ENCODE measurements at regions not wholly inside any gene's neighbourhood (a gene's known extent, or its start where the extent isn't known, plus 50 kb on each side); places are given as distances from the start of the nearest gene placed in this dataset.

GRCh38 chr4:180465364-180465763 is 1777.8 kb upstream of the TENM3 start:
- no peak for DNase-seq

DNA sequence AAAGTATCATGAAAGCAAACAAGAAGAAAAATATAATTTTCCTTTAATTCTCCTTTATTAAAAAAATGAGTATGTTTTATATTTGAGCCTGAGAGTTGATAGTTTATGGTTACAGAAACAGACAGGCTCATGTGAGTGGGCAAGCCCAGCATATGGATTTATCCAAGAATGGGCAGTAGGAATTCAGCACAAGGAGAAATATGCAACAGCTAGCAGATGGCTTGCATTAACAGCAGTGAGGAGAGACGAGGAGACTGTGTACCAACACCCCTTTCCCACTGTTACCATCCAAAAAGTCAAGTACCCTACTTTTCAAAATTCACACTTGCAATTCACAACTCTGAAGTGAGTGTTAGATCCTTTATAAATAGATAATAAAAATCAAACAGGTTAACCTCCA is 1760.2 kb upstream of the TENM3 start:
- DNase-seq = no peak

DNA sequence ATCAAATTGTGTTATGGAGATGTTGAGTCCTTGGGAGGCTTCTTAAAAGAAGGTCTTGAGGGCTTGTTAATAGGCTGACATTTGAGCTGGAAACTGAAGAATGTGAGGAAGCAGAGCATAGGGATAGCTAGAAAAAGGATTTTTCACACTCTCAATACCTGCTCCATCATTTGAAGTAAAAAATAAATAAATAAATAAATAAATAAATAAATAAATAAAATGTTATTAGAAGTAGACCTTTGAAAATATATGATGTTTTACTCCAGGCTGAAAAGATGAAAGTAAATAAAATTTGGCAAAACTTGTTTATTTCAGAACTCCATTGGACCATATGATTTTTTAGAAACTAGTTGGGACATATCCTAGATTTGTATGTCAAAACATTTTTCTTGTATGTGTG is 1757.8 kb upstream of the TENM3 start:
- DNase-seq = no peak

DNA sequence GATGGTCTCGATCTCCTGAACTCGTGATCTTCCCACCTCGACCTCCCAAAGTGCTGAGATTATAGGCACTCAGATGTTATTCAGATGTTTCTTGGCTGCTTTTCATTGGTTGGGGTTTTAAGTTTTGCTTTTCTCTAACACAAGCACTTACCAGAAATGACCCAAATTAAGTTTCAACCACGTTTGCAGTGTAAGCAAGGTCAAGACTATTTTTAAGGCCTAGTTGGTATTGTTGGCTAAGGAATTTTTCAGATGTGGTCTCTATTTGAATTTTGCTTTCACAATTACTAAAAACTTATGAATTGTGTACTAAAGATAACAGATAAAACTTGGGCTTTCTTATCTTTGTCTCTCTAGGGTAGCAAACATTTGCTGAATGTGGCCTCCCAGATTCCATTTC is 1756.9 kb upstream of the TENM3 start:
- DNase-seq = no peak

DNA sequence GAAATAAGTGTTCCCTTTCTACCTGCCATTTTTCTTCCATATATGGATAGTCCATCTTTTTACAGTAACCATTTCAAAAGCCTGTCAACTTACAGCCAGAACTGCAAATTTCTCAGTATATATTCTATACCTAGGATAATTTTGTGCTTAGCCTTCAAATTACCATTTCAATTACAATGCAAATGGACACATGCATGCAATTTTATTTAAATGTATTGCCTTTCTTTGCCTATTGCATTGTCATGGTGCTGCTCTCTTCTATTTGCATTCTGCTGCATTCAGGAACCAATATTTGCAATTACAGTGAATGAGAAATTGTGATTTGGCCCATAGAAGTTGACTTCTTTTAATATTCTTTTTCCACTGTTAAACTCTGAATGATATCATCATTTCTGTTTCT is 1753.4 kb upstream of the TENM3 start:
- no peak for DNase-seq

DNA sequence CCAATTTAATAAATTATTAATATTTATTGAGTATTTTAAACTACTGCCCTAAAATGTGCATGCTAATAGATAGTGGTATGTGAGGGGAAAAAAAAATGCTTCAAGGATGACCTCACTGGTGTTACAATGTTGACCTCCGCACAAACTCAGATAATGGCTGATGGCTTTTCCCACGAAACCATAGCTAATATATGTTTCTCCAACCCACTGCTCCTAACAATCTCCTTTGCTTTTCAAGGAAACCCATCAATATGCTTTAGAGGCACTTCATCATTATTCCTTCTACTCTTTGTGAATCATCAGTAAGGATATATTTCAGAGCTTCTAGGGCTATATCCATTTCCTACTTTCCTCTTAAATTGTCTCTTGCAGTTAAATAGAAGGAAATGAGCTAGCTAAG is 1752.0 kb upstream of the TENM3 start:
- DNase-seq = no peak

DNA sequence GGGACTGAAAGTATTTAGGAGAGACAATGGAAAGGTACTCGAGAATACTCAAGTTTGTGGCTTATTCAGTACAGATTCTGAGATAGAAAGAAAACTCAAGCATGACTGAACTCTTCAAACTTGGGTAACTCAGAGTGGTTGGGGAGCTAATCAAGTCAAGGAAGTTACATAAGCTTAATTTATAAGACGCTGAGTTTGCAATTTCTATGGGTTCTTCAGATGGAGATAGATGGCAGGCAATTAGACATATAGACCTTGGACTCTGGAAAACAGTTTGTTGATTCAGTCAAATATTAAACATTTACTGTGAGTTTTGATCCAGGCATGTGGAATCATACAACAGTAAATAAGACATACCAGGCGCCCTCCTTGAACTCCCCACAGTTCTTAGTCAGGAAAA is 1749.9 kb upstream of the TENM3 start:
- no peak for DNase-seq

GRCh38 chr4:180500154-180500553 is 1743.0 kb upstream of the TENM3 start:
- no peak for DNase-seq

DNA sequence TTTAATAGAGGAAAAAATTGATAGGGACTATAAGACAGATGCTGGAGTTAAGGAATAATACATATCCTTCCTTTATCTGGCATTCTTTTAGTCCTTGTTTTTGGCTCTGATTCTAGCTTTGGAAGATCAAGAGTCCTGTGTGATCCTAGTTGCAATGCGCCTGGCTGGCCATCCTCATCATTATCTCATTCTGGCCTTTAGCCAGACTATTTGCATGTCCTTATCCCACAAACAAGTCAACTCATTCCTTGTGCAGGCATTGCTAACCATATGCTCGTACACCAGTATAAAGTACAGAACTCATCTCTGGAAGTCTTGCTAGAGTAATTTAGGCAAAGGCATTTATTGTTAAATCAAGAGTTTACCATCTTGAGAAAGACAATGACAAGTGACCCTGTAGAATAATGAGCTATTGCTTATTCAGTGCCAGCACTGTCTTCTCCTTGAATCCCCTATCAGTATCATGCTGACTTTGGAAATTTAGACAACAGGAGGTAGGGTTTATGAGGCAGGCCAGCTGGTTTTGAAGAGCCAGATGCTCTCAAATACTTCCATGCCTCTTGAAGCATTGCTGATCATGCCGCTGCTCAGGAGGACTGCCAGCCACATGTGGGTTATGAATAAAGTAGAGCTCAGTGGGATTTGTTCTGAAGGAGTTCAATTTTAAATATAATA is 1730.3 kb upstream of the TENM3 start:
- DNase-seq = no peak

DNA sequence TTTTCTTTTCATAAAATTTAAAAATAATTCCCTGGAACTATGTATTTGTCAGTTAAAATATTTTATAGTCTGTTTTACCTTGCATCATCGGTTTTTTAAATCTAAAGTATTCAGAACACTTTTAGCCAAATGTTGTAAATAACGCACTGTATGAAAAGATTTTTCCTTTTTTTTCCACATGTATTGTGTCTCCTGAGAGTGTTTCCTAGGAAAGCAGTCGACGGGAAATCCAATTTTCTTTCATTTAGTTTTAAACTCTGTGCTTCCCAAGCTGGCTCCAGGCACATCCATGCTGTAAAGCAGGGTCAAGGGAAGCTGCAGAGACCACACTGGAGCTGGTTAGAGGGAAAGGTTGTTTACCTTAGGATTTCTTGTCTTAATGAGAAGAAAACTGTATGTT is 1724.3 kb upstream of the TENM3 start:
- DNase-seq = no peak

DNA sequence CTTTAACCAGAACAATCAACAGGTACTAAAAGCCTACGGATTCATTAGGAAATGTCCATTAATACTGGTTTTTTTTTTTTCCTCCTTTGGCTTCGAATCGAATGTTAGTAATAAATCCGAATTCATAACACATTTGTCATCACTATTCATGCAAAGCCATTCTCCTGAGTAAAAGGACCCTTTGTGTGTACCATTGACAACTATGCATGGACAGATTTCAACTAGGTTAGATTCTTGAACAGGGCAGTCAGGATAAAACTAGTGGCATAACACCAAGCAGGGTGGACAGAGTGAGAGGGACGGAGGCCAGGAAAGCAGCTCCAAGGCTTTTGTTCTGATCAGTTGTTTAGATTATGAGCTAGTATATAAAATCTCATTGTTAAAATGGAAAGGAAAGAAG is 1722.0 kb upstream of the TENM3 start:
- DNase-seq = no peak

- no peak for DNase-seq
These were observed 1717.6 kb upstream of the TENM3 start for GRCh38 chr4:180525523-180526077.

GRCh38 chr4:180528003-180528402 is 1715.2 kb upstream of the TENM3 start:
- no peak for DNase-seq

- no peak for DNase-seq
These were observed 1712.4 kb upstream of the TENM3 start for GRCh38 chr4:180530787-180531186.

- DNase-seq = no peak
These were observed 1710.5 kb upstream of the TENM3 start for GRCh38 chr4:180532691-180533090.

DNA sequence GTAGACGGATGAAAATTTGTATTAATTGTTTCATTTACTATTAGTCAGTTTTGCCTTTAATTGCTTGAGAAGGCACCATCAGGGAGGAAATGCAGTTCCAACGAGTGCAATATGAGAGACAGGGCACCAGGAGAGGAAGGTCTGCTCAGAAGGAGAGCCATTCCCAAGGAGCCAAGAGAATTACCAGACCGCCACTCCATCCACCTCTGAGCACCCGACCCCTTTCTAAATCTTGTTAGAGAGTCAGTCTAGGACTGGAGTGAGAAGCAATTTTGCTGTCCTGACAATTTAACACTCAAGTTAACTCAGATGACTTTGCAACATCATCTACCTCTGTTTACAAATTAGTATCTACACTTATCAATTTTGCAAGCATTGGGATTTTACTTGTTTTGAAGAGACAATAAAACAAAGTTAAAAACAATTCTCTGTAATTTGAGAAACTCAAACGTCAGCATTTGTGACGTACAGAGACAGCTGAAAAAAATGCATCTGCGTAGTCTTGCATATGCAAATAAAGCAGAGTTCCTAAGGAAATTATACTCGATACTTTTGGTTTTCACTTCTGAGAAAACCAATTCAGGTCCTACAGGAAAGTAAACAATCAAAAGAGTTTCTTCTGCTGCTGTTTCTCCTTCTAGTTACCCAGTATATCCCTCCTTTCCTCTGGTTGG is 1704.7 kb upstream of the TENM3 start:
- no peak for DNase-seq

DNA sequence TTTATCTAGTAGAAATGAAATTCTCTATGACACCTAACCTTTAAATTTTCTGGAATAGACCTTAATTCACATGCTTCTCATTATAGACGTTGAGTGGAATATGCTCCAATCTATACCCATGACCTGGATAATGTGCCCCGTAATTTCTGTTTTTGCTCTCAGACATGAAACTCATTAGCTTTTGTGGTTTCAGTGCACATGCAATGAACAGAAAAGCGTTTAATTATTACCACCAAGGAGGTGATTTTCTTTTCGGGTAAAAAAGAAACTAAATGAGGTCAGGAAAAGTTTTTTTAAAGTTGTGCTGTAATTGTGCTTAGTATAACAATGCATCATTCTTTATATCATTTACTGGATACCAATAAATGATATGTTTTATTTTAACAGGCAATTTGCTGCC is 1703.9 kb upstream of the TENM3 start:
- no peak for DNase-seq

DNA sequence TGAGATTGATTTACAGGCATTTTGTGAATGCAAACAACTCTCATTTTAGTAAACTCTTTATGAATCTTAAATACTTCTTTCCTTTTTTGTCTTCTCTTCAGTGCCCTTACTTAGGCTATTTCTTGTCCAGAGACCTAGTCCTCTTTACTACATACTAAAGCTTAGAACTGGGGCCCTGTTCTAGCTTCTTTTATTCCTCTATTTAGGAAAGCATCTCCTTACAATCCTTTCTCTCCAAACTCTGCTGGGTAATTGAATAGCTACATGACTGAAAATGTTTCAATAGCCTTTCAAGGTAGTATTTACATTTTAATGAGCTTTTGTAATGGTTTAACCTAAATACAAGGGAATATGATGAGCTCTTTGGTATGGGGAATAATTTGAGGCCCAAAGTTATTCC is 1701.5 kb upstream of the TENM3 start:
- DNase-seq = no peak

DNA sequence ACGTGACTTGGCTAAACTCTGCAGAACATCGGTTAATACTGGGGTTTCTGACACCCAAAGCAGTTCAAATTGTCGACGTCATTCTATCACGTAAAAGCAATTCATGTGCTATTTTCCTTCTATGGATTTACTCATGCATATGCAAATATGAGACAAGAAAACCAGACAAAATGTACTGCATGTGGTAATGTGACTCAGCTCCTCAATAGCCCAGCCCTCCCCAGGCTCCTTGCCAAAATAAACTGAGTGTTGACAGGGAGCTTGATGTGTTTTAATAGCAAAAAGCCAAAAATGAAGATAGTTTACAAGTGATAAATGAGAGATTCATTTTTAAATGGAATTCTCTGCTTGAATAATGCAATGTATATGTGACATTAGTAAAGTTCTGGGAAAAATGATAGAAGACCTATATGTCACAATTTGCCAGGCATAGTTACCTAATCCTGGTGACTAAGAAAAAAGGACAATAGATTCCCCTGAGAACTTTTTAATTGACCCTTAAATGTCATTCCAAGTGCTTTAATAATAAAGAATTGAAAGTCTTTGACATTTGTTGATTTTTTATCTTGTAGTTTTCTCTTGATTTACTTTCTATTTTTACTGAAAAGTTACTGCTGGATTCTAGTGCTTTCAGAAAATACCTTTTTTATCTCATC is 1700.6 kb upstream of the TENM3 start:
- peak; percentile 60 for DNase-seq

DNA sequence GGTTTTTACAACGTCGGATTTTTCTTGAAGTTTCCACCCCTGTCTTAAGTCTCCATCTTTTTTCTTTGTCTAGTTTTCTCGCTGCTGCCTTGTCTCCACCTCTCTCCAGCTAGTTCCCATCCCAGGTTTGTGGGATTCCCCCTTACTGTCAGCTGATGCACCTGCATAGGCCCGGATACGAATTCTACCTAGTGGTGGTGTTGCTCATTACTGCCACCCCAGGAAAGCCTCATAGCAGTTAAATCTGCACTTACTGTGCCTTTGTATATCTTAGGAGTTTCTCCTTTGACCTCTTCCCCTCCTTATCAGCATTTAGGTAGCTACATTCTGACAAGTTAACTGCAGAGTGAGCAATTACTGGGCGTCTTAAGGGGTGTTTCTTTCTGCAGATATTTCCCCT is 1693.1 kb upstream of the TENM3 start:
- no peak for DNase-seq

DNA sequence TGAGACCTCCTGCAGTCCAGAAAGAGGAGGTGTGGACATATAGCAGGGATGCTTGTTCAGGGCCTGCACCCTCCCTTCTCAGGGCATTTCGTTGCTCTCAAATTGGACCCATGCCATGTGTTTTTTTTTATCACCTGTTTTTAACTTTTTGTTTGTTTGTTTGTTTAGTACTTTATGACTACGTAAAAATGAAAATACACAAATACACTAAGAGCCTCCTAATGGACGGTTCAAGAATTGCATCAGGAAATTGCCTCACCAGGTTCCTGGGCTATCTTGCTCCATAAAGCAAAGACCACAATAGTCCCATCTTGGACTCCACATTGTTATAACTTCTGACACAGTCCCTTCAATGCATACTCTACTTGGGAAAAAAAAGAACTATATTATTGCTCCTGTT is 1685.9 kb upstream of the TENM3 start:
- no peak for DNase-seq

- no peak for DNase-seq
These were observed 1685.3 kb upstream of the TENM3 start for GRCh38 chr4:180557950-180558349.

DNA sequence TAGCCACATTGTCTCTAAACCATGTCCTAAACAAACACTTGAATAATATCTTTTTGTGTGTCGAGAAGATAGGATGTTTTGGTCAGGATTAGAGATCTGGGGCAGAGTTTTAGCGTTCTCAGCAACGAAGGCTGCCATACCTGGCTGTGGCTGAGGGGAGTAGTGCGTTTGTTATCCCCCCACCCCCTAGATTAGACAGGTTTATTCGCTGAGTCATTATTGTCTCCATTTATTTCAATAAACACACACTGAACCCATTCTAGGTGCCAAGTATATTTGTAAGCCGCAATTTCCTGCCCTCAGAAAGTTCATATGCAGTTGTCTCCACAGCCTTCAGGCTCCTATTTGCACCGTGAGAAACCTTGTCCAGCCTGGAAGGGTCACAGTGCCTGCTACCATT is 1684.8 kb upstream of the TENM3 start:
- peak; percentile 1 for DNase-seq

- DNase-seq = no peak
These were observed 1682.3 kb upstream of the TENM3 start for GRCh38 chr4:180560896-180561295.
